Progenitor cell of endocrine pancreas (in vitro differentiated cells): ENCODE measurements at regions not wholly inside any gene's neighbourhood (a gene's known extent, or its start where the extent isn't known, plus 50 kb on each side); places are given as distances from the start of the nearest gene placed in this dataset.

Source experiments
- DNase-seq: peaks from one replicate; pipeline ENCODE4 v3.0.0; 2021; ENCODE audit warnings: low spot score; ENCODE audit not compliant: unreplicated experiment
- H3K27ac Mint-ChIP-seq: 2 replicates; pipeline ENCODE4 v1.8.0; 2021; ENCODE audit warnings: mild to moderate bottlenecking, moderate library complexity, mixed read lengths
- H3K27me3 Mint-ChIP-seq: 2 replicates; pipeline ENCODE4 v1.8.0; 2021; ENCODE audit warnings: mixed read lengths
- H3K36me3 Mint-ChIP-seq: 2 replicates; pipeline ENCODE4 v1.8.0; 2022; ENCODE audit warnings: mixed read lengths; ENCODE audit not compliant: insufficient read depth
- H3K4me1 Mint-ChIP-seq: 2 replicates; pipeline ENCODE4 v1.8.0; 2021; ENCODE audit warnings: low read depth, mixed read lengths
- H3K4me3 Mint-ChIP-seq: 2 replicates; pipeline ENCODE4 v1.8.0; 2021; ENCODE audit warnings: low read depth, mild to moderate bottlenecking, moderate library complexity, mixed read lengths
- H3K9me3 Mint-ChIP-seq: 2 replicates; pipeline ENCODE4 v1.8.0; 2021; ENCODE audit warnings: low read depth, mixed read lengths
- CTCF ChIP-seq: fragments of 200-600 bp; sonication (generic); IDR thresholded peaks from one replicate; pipeline ENCODE4 v1.5.0; 2021; ENCODE audit warnings: antibody characterized with exemption, mild to moderate bottlenecking; ENCODE audit not compliant: unreplicated experiment

- no peak for DNase-seq
- H3K36me3 Mint-ChIP-seq = no peaks in the 10 kb centered on the region
- no peaks in the 10 kb centered on the region for H3K27me3 Mint-ChIP-seq
- H3K4me1 Mint-ChIP-seq = peaks cover 10% of the 10 kb centered on the region
- H3K4me3 Mint-ChIP-seq = no peak overlapping the region
- peak overlapping the region; percentile 42 for H3K27ac Mint-ChIP-seq
- H3K9me3 Mint-ChIP-seq = no peaks in the 10 kb centered on the region
- no peak for TF ChIP-seq CTCF
These were observed 183.6 kb upstream of the RUNX1 start for GRCh38 chr21:35232545-35233176.

GRCh38 chr21:35231090-35231489, 182.0 kb upstream of the RUNX1 start:
- no peaks in the 10 kb centered on the region for H3K36me3 Mint-ChIP-seq

GRCh38 chr21:35229290-35229689, 180.2 kb upstream of the RUNX1 start:
- H3K27me3 Mint-ChIP-seq = no peaks in the 10 kb centered on the region
- H3K9me3 Mint-ChIP-seq = no peaks in the 10 kb centered on the region
- no peak overlapping the region for H3K27ac Mint-ChIP-seq
- H3K4me3 Mint-ChIP-seq = no peak overlapping the region
- peaks cover 23% of the 10 kb centered on the region for H3K4me1 Mint-ChIP-seq
- H3K36me3 Mint-ChIP-seq = no peaks in the 10 kb centered on the region
- no peak for DNase-seq
- no peak for TF ChIP-seq CTCF

More at GRCh38 chr21:35231090-35231489, 182.0 kb upstream of the RUNX1 start:
- TF ChIP-seq CTCF = no peak
- no peak for DNase-seq
- Mint-ChIP-seq H3K9me3 (no peaks in the 10 kb centered on the region), H3K27me3 (no peaks in the 10 kb centered on the region), H3K27ac (no peak overlapping the region), H3K4me1 (peaks cover 19% of the 10 kb centered on the region), H3K4me3 (no peak overlapping the region)

GRCh38 chr21:35227786-35228185, 178.7 kb upstream of the RUNX1 start:
- H3K9me3 Mint-ChIP-seq = no peaks in the 10 kb centered on the region

More at GRCh38 chr21:35227786-35228185, 178.7 kb upstream of the RUNX1 start:
- Mint-ChIP-seq H3K4me1 (peaks cover 23% of the 10 kb centered on the region), H3K36me3 (no peaks in the 10 kb centered on the region), H3K27me3 (no peaks in the 10 kb centered on the region), H3K4me3 (no peak overlapping the region), H3K27ac (no peak overlapping the region)
- DNase-seq = no peak
- TF ChIP-seq CTCF = no peak
